C4-2B (cell line): ENCODE measurements at regions not wholly inside any gene's neighbourhood (a gene's known extent, or its start where the extent isn't known, plus 50 kb on each side); places are given as distances from the start of the nearest gene placed in this dataset.

Experiments
- ZFX ChIP-seq: fragments of 450-650 bp; IDR thresholded peaks from 2 replicates; pipeline ENCODE4 v1.6.1; 2017
- TF ChIP-seq, protein P1 (sequence below): fragments of 450-650 bp; conservative IDR thresholded peaks from 2 replicates; pipeline ENCODE4 v1.5.1; 2017; ENCODE audit warnings: mild to moderate bottlenecking

DNA sequence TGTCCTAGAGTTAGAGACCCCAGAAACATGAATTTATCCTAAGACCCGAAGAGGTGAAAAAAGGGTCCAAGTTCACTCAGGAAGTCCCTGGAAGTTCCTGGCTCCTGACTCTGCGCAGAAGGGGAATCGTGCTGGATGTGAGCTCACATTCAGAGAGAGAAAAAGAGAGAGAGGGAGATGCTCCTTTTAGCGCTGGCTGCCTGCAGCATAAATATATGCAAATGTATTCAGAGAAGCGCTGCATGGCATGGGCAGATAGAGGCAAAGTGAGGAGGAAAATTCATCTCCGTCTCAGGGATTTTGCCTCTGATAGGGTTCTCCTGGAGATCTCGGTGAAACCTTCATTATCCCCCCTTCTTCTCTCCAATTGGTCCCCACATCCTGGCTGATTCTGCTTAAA is 517.2 kb downstream of the MN1 start:
- TF ChIP-seq, protein P1, sequence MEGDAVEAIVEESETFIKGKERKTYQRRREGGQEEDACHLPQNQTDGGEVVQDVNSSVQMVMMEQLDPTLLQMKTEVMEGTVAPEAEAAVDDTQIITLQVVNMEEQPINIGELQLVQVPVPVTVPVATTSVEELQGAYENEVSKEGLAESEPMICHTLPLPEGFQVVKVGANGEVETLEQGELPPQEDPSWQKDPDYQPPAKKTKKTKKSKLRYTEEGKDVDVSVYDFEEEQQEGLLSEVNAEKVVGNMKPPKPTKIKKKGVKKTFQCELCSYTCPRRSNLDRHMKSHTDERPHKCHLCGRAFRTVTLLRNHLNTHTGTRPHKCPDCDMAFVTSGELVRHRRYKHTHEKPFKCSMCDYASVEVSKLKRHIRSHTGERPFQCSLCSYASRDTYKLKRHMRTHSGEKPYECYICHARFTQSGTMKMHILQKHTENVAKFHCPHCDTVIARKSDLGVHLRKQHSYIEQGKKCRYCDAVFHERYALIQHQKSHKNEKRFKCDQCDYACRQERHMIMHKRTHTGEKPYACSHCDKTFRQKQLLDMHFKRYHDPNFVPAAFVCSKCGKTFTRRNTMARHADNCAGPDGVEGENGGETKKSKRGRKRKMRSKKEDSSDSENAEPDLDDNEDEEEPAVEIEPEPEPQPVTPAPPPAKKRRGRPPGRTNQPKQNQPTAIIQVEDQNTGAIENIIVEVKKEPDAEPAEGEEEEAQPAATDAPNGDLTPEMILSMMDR = no peak
- no peak for TF ChIP-seq ZFX
